NCI-H1105 treated with DMSO at 0.1 percent for 48 hours (cell line): ENCODE measurements at regions not wholly inside any gene's neighbourhood (a gene's known extent, or its start where the extent isn't known, plus 50 kb on each side); places are given as distances from the start of the nearest gene placed in this dataset.
A peak's percentile ranks its signal among the peaks of the same experiment; 100 is the strongest.

Experiments used
- DNase-seq: peaks from one replicate; lab custom pipeline; 2025; lab: John Stamatoyannopoulos, UW

DNA sequence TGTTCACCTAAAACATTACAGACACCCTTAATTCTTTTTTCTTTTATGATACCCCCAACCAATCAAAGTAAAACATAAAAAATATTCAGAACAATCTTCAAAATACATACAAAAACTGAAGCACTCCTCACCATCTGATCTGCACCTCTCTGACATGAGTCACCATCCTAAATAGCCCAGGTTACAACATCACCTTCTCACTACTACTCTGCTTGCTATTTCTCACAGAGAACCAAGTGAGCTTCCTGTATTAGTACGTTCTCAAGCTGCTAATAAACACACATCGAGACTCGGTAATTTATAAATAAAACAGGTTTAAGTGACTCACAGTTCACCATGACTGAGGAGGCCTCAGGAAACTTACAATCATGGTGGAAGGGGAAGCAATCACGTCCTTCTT lies 183.5 kb downstream of the CBLN2 start:
- no peak for DNase-seq

DNA sequence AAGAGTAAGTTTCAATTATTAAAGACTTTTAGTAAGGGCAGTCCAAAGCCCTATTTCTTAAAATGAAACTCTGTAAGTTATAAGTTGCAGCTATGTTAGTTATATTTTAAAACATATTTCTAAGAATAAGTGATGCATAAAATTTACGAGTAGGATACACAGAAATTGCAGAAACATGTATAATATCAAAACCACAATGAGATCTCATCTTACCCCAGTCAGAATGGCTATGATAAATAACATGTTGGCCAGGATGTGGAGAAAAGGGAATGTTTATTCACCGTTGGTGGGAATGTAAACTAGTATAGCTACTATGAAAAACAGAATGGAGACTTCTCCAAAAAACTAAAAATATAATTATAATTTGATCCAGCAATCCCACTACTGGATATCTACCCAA lies 201.2 kb downstream of the CBLN2 start:
- DNase-seq, result no peak

DNA sequence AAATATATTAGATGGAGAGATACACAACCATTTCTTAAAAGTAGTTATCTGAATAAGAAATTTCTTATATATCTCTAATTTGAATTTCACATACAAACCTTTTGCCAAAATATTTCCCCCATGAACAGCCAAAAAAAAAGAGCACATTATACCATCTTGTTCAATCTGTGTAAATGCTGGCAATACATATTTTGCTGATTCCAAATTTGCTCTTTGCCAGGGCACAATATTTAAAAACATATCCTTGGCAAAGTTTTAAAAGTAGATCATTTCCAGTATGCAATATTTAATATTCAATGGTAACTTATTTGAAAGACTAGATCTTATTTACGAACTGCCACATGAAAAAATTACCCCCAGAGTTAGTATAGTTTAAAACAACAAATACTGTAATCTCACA lies 204.2 kb downstream of the CBLN2 start:
- no peak for DNase-seq

DNA sequence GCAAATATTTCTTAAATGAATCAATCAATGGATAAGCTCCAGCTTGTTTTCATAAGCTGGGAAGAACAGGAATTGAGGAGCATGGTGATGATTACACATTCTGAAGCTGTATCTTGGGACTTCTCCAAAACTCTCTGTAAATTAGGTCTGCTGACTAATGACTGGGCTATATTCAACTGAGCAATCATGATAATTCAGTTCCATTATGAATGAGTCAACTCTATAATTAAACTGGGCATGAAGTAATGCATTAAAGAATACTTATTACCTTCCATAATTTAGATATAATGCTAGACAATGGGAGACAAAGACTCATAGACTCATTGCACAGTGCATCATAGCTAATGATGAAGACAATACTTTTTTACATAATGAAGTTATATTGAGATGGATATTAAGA lies 207.4 kb downstream of the CBLN2 start:
- DNase-seq, result peak; percentile 73

DNA sequence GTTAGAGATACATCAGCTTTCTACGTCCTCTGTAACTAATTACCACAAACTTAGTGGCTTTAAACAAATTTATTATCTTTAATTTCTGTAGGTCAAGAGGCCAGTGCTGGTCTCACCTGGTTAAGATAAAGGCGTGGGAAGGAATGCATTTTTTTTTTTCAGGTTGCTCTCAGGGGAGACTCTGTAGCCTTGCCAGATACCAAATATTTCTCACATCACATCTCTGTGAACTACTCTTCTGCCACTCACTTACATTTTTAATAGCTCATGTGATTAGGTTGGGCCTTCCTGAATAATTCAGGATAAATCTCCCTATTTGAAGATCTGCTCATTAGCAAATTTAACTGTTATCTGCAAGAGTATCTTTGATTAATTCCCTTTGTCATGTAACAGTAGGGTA lies 214.6 kb downstream of the CBLN2 start:
- DNase-seq, result no peak

DNA sequence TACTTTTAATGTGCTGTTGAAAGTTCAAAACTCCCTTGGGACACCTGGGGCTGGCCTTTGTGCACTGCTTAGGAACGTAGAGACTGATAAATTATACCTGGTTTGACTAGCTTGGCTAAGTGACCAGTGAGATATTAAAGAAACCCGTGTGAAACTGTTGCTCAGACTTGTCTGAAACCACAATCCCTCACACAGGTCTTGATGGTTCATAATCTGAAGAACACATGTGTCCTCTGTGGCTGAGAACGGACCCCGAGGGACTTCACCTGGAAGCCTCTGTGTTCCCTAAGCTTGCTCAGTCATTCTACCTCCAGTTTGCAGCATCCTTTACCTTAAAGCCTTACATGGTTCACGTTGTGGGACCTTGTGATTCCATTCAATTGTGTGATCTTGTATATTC lies 218.8 kb downstream of the CBLN2 start:
- no peak for DNase-seq

DNA sequence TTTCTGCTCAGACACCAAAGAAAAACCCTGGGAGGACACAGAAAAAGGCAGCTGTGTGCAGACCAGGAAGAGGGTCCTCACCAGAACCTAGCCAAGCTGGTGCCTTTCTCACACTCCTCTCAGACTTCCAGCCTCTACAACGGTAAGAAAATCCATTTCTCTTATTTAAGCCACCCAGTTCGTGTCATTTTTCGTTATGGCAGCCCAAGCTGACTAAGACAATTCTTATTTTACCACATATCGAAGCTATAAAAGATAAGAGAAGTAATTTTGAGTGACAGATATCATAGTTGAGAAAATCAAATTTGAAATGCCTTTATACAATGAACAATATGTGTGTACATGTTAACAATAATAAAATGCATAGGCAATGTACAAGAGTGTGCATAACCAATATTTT lies 219.5 kb downstream of the CBLN2 start:
- DNase-seq, result no peak

DNA sequence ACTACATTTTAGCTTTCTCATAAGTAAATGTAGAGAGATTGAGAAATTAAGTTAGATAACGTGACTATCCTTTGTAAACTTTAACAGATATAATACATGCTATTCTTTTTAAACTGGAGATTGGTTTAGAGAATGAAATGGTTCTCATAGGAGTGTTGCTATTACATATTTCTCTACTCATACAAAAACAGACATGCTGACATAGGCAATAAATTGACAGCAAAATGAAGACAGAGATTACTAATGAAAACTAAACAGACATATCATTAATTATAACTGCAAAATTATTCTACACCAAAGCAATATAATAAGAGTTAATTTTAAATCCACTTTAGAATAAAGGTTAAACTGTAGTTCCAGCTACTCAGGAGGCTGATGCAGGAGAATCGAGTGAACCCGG lies 227.6 kb downstream of the CBLN2 start:
- no peak for DNase-seq

DNA sequence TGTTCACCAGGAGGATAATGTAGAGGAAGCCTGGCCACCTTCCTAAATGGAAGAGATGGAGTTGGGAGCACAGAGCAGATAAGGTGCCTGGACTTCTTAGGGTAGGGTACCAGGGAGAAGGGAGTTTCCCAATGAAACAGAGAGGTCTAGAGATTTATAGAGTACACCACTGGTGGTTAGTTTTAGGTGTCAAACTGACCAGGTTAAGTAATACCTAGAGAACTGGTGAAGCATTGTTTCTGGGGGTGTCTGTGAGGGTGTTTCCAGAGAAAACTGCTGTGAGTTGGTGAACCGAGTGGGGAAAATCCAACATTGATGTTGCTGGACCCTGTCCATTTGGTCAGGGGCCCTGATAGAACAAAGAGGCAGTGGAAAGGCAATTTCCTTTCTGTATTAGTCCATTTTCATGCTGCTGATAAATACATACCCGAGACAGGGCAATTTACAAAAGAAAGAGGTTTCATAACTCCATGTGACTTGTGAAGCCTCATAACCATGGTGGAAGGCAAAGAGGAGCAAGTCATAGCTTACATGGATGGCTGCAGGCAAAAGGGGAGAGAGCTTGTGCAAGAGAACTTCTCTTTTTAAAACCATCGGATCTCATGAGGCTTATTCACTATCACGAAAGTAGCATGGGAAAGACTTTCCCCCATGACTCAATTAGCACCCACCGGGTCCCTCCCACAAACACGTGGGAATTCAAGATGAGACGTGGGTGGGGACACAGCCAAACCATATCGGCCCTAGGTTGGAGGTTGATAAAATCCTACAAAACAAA lies 260.8 kb downstream of the CBLN2 start:
- DNase-seq, result no peak

DNA sequence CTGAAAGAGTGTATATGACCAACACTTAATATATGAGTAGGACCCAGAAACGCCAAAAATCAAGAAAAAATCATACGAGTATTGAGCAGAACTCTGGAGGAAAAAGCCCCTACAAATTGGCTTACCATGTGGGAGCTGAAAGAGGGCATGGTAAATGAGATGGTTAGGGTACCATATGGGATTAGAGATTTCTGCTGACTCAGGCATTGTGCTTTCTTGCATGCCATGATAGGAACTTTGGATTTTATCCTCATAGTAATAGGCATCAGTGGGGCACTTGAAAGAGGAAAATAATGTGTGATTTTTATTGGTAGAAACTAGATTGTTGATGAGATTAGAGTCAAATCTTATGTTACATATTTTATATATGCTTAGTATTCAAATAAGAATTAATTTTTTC lies 271.1 kb downstream of the CBLN2 start:
- DNase-seq, result no peak

DNA sequence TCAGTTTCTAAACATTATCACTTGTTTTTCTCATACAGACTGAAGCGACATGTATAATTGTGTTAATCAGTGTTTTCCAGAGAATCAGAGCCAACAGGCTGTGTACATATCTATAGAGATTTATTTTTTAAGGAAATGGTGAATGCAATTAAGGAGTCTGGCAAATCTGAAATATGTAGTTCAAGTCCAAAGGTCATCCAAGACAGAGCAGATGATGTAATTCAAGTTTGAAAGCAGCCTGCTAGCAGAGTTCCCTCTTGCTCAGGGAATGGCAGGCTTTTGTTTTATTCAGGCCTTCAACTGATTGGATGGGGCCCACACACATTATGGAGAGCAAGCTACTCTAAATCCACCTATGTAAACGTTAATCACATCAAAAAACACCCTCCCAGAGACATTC lies 282.6 kb downstream of the CBLN2 start:
- DNase-seq, result no peak

DNA sequence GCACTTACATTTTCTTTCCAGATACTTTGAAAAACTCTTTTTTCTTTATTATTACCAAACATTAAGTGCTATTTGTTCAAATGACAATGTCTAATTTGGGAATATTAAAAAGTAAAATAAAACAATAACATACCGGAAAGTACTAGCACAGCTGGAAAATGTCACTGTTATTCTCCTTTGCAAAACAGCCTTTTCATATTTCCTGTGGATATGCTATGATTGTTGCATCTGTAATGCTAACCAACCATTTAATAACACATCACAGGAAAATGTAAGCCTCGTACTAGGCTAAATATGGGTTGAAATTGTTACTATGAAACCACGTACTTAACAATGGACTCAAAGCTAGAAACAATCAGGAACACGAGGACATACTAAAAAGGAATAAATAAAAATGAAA lies 298.1 kb downstream of the CBLN2 start:
- DNase-seq, result no peak

DNA sequence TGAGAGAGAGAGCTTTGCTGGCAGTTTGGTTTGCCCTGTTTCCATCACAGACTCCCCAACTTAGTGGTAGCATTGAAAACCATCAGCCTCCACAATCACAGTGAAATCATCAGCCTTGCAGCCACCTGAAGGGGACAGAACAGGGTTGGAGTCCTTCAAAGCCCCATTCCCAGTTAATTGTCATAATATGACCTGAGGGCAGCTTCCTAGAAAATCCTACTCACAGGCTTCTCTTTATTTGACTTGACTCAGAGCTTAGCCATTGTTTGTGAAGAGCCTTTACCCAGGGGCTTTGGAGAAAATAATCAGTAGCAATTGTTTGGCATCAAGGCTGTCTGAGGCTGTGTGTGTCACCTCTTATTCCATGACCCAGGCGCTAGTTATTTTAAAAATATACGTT lies 308.7 kb downstream of the CBLN2 start:
- DNase-seq, result peak; percentile 35

DNA sequence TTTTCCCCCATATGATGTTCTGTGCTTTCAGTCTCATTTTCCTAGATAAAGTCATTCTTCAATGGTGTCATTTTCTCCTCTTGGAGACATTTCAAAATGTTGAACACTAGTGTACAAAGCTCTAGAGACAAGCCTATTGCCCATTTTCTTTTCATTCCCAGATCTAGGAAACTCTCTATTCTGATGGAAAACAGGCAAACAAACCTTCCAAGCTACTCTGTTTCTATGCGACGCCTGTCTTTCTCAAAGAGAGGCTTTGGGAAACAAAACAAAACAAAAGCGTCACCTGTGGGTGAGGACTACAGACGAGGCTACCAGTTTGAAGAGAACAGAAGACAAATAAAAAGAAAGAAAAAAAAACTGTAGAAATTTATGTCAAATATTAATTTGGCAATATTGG lies 311.0 kb downstream of the CBLN2 start:
- DNase-seq, result no peak

DNA sequence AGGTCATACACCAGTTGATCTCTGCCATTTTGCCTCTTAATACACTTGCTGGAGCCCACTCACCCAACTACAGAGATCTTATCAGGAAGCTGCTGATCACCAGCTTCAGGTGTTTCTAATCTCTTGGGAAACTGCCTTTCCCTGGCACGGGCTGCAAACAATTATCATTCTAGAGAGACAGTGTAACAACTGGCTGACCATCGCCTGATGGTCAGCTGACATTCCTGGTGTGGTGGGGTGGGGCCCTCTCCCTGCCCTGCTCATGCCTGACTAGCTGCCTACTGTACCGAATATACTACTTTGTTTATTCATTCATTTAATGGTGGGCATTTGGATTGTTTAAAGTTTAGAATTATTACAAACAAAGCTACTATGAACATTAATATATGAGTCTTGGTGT lies 311.5 kb downstream of the CBLN2 start:
- DNase-seq, result no peak

DNA sequence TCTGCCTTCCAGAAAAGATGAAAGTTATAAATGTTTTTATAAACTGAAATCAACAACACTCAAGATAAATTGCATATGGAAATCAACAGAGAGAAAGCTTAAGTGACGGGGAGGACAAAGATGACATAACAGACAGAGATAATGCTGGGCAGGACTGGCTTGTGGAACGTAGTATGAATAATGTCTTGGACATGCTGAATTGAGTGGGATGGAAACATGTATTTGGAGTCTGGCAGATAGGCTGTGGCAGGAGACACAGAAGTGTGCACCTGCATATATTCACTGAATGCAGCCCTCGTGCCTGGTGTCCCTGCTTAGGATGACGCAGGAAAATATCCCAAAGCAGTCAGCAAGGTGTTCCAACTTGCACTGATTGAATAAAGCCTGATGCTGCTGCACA lies 318.2 kb downstream of the CBLN2 start:
- DNase-seq, result no peak

DNA sequence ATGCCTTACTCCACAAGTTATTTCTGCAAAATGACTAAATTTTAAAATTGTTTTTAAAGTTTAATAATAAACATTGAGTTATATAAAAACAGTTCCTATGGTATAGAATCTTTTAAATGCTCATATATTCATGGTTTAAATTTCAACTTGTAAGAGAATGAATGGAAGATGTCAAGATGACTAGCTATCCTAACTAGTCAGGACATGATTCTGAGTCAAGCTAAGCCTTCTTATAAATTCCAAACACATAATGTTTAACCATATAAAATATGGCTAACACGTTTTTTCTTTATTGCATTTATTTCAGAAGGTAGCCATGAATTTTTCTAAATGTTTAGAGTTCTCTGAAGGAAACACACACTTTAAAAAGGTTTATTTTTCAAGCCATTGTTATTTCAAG lies 320.4 kb downstream of the CBLN2 start:
- no peak for DNase-seq

DNA sequence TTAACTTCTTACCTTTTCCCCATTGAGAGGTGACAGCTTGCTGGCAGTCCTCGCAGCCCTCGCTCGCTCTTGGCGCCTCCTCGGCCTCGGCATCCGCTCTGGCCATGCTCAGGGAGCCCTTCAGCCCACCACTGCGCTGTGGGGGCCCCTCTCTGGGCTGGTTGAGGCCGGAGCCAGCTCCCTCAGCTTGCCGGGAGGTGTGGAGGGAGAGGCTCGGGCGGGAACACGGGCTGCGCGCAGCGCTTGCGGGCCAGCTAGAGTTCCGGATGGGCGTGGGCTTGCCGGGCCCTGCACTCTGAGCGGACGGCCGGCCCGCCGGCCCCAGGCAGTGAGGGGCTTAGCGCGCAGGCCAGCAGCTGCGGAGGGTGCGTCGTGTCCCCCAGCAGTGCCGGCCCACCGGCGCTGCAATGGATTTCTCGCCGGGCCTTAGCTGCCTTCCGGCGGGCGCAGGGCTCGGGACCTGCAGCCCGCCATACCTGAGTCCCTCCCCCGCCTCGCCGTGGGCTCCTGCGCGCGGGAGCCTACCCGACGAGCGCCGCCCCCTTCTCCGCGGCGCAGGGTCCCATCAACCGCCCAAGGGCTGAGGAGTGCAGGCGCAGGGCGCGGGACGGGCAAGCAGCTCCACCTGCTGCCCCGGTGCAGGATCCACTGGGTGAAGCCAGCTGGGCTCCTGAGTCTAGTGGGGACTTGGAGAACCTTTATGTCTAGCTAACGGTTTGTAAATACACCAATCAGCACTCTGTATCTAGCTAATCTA lies 335.0 kb downstream of the CBLN2 start:
- DNase-seq, result no peak

DNA sequence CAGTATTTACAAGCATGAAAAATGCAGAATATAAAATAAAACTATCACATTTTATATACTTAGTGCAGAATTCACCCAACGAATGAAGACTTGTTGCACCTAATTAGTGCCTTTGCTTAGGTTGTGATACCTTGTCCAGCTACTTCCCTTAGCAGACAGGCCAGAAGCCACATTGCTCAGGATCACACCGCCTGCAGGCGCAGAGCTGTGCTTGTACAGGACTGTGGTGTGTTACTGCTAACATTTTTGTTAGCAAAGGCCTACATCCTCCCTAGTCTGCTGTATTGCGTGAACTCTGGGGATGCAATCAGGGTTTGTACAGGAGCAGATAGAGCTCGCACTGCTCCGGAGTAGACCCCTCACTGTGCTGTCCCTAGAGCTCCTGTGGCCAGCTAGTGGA lies 336.9 kb downstream of the CBLN2 start:
- no peak for DNase-seq

DNA sequence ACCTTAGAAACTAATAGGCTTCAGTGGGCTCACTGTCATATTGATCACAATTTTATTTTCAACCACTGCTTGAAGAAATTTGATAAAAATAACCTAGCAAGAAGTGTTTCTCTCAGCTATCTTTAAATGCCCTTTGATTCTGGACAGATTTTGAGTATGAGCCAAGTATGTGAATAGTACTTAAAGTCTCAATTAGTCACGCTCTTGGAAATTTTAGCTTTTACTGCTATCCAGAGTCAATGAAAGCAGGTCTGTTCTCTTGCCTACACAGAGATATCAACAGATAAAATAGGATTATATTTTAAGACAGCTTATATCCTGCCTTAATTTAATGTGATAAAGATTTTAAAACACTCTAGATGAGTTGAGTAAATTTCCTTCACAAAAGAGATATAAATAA lies 337.3 kb downstream of the CBLN2 start:
- DNase-seq, result peak; percentile 51

DNA sequence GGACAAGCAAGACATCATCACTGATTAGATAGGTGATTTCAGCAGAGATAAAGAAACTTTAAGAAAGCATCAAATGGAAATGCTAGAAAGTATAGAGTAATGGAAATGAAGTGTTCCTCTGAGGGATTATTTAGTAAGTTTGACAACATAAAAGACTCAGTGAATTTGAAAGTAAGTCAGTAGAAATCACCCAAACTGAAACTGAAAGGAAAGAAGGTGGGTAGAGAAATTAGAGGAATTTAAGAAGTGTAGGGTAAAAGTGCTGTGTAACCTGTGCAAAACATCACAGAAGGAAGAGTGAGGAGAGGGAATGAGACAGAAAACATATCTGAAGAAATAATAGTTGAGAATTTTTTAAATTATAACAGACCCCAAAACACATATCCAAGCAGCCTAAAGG lies 343.1 kb downstream of the CBLN2 start:
- DNase-seq, result no peak

DNA sequence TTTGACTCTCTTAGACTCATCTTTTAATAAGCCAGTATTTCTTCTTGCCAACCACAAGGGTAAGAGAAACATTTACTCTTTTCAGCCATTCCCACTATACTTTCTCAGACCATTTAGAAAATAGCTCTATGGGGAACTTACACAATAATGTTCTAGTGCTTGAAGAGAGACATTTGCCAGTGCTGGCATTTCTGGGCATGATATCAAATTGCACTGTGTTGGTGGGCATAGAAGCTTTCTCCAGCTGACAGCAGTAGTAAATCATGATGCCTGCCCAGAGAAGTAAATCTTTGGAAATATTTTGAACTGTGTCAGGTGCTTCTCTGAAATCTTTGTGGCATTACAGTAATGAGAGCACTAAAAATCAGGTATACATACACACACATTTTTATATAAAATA lies 346.6 kb downstream of the CBLN2 start:
- no peak for DNase-seq

DNA sequence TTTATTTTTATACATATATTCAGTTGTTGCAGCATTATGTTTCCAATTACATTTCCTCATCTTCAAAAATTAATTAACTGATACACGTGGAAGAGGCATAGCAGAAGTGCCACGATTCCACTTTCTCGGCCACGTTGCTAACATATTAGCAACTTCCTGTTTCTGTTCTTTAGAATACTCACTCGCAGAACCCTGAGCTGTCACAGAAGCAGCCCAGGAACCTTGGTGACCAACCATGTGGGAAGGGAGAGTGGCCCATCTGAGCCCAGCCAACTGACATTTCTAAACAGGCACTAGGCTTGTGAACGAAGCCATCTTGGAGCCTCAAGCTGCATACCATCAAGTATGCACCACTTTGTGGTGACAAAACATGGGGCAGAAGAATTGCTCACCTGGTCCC lies 350.1 kb downstream of the CBLN2 start:
- DNase-seq, result no peak

DNA sequence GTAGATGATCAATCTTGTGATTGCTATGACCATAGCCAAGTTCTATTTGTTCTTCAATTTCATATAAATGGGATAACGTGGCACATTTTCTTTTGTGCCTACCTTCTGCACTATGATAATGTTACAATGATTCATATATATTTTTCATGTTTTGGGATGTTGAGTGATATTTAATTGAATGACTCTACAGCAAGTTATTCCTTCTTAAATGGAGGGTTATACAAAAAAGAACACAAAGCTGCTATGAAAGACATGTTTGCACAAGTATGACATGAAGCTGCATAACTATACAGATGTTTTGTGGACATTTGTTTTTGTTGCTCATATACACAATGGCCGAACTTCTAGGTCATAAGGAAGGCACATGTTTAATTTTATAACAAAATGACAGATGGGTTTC lies 356.2 kb downstream of the CBLN2 start:
- no peak for DNase-seq
